OCI-LY1 (cell line): ENCODE measurements at regions not wholly inside any gene's neighbourhood (a gene's known extent, or its start where the extent isn't known, plus 50 kb on each side); places are given as distances from the start of the nearest gene placed in this dataset.

Experiments used
- H2AFZ ChIP-seq: fragments of 200-600 bp; sonication (generic), shearing (Covaris generic); 2 replicates; pipeline ENCODE4 v1.6.0; 2014; ENCODE audit warnings: antibody characterized with exemption, mild to moderate bottlenecking, low read length
- H3F3A ChIP-seq: fragments of 200-600 bp; sonication (generic), shearing (Covaris generic); 2 replicates; pipeline ENCODE4 v1.6.0; 2014; ENCODE audit warnings: mild to moderate bottlenecking, antibody characterized with exemption, low read length, moderate library complexity; ENCODE audit not compliant: insufficient read depth
- H3K27ac ChIP-seq: fragments of 200-600 bp; sonication (generic); 2 replicates; pipeline ENCODE4 v1.5.1; 2014; ENCODE audit warnings: low read length, mixed run types, mild to moderate bottlenecking, low read depth; ENCODE audit not compliant: poor library complexity, severe bottlenecking
- H3K27me3 ChIP-seq: fragments of 200-600 bp; sonication (generic); 2 replicates; pipeline ENCODE4 v1.6.0; 2014; ENCODE audit warnings: antibody characterized with exemption, mild to moderate bottlenecking, low read length, moderate library complexity; ENCODE audit not compliant: insufficient read depth
- H3K36me3 ChIP-seq: fragments of 200-600 bp; sonication (generic); 2 replicates; pipeline ENCODE4 v1.6.1; 2014; ENCODE audit warnings: mild to moderate bottlenecking, antibody characterized with exemption, low read length, moderate library complexity, mixed read lengths; ENCODE audit not compliant: insufficient read depth
- H3K4me1 ChIP-seq: fragments of 200-600 bp; sonication (generic); 2 replicates; pipeline ENCODE4 v1.5.1; 2014; ENCODE audit warnings: mild to moderate bottlenecking, low read length, moderate library complexity; ENCODE audit not compliant: insufficient read depth, severe bottlenecking
- H3K4me2 ChIP-seq: fragments of 200-600 bp; sonication (generic), shearing (Covaris generic); 2 replicates; pipeline ENCODE4 v1.6.1; 2014; ENCODE audit warnings: low read length
- H3K4me3 ChIP-seq: fragments of 200-600 bp; sonication (generic); 2 replicates; pipeline ENCODE4 v1.5.1; 2014; ENCODE audit warnings: low read length, low read depth, mild to moderate bottlenecking, mixed read lengths; ENCODE audit not compliant: poor library complexity, severe bottlenecking
- H3K79me2 ChIP-seq: fragments of 200-600 bp; shearing (Covaris generic); 2 replicates; pipeline ENCODE4 v1.6.1; 2016; ENCODE audit warnings: mixed run types, low read length, mixed read lengths; ENCODE audit not compliant: insufficient read depth
- H3K9ac ChIP-seq: fragments of 200-600 bp; sonication (generic), shearing (Covaris generic); 2 replicates; pipeline ENCODE4 v1.6.1; 2014; ENCODE audit warnings: mild to moderate bottlenecking, low read length, mixed read lengths
- H3K9me2 ChIP-seq: fragments of 200-600 bp; sonication (generic), shearing (Covaris generic); 2 replicates; pipeline ENCODE4 v1.6.1; 2014; ENCODE audit warnings: low read depth, mild to moderate bottlenecking, low read length, mixed read lengths
- H3K9me3 ChIP-seq: fragments of 200-600 bp; shearing (Covaris generic); 2 replicates; pipeline ENCODE4 v1.6.1; 2014; ENCODE audit warnings: low read length, mixed read lengths
- H4K20me1 ChIP-seq: fragments of 200-600 bp; sonication (generic), shearing (Covaris generic); 2 replicates; pipeline ENCODE4 v1.6.0; 2016; ENCODE audit warnings: mild to moderate bottlenecking, low read length; ENCODE audit not compliant: insufficient read depth
- CTCF ChIP-seq: fragments of 200-600 bp; sonication (generic), shearing (Covaris generic); IDR thresholded peaks from 2 replicates; pipeline ENCODE4 v1.5.1; 2017; ENCODE audit warnings: mild to moderate bottlenecking, antibody characterized with exemption, low read length, moderate library complexity, mixed read lengths
- EZH2 ChIP-seq: fragments of 200-600 bp; sonication (generic), shearing (Covaris generic); IDR thresholded peaks from 2 replicates; pipeline ENCODE4 v1.8.0; 2017; ENCODE audit warnings: borderline replicate concordance, mixed run types, mild to moderate bottlenecking, antibody characterized with exemption, low read length, moderate library complexity, mixed read lengths

GRCh38 chr2:107376909-107377308 lies 449.8 kb upstream of the RGPD4 start:
- Histone ChIP-seq H3K4me2 (no peak overlapping the region), H3K79me2 (no peaks in the 10 kb centered on the region)

GRCh38 chr2:107380912-107381311 lies 445.8 kb upstream of the RGPD4 start:
- H3K4me1 ChIP-seq, result no peaks in the 10 kb centered on the region
- no peak overlapping the region for H2AFZ ChIP-seq
- TF ChIP-seq CTCF, result peak; percentile 42
- no peak for TF ChIP-seq EZH2
- H3K9me2 ChIP-seq, result no peaks in the 10 kb centered on the region
- no peak overlapping the region for H3K9ac ChIP-seq
- H4K20me1 ChIP-seq, result no peaks in the 10 kb centered on the region
- no peaks in the 10 kb centered on the region for H3F3A ChIP-seq
- H3K27me3 ChIP-seq, result no peaks in the 10 kb centered on the region
- H3K4me3 ChIP-seq, result no peak overlapping the region
- H3K27ac ChIP-seq, result no peak overlapping the region
- H3K36me3 ChIP-seq, result no peaks in the 10 kb centered on the region
- H3K79me2 ChIP-seq, result no peaks in the 10 kb centered on the region
- H3K9me3 ChIP-seq, result no peaks in the 10 kb centered on the region
- H3K4me2 ChIP-seq, result no peak overlapping the region

More at GRCh38 chr2:107376909-107377308, 449.8 kb upstream of the RGPD4 start:
- Histone ChIP-seq H3K4me3 (no peak overlapping the region), H3F3A (no peaks in the 10 kb centered on the region), H4K20me1 (no peaks in the 10 kb centered on the region), H2AFZ (no peak overlapping the region), H3K9ac (no peak overlapping the region), H3K9me2 (no peaks in the 10 kb centered on the region), H3K27ac (no peak overlapping the region), H3K4me1 (no peaks in the 10 kb centered on the region), H3K36me3 (no peaks in the 10 kb centered on the region), H3K9me3 (no peaks in the 10 kb centered on the region), H3K27me3 (no peaks in the 10 kb centered on the region)
- TF ChIP-seq CTCF (no peak), EZH2 (no peak)

- H3K9ac ChIP-seq, result no peak overlapping the region
- H4K20me1 ChIP-seq, result no peaks in the 10 kb centered on the region
- TF ChIP-seq CTCF (no peak), EZH2 (no peak)
- no peaks in the 10 kb centered on the region for H3K9me3 ChIP-seq
- no peaks in the 10 kb centered on the region for H3K79me2 ChIP-seq
- no peaks in the 10 kb centered on the region for H3K4me1 ChIP-seq
- no peaks in the 10 kb centered on the region for H3F3A ChIP-seq
- H2AFZ ChIP-seq, result no peak overlapping the region
- no peaks in the 10 kb centered on the region for H3K9me2 ChIP-seq
- no peaks in the 10 kb centered on the region for H3K36me3 ChIP-seq
- H3K27me3 ChIP-seq, result no peaks in the 10 kb centered on the region
- H3K27ac ChIP-seq, result no peak overlapping the region
- H3K4me3 ChIP-seq, result no peak overlapping the region
- no peak overlapping the region for H3K4me2 ChIP-seq
Measured at GRCh38 chr2:107383691-107384090, 443.0 kb upstream of the RGPD4 start.
